HCT116 (cell line): ENCODE measurements at regions not wholly inside any gene's neighbourhood (a gene's known extent, or its start where the extent isn't known, plus 50 kb on each side); places are given as distances from the start of the nearest gene placed in this dataset.

Experiments used
- ATAC-seq: fragments of 200-7000 bp; cut with Tn5 transposase; 2 replicates; pipeline ENCODE4 v1.9.1; 2020; ENCODE audit warnings: mild to moderate bottlenecking, moderate library complexity
- BruUV-seq: library from RNA; stranded (reverse); fragments of 400-500 nt; replicated peaks from 2 replicates; lab custom pipeline; 2021; lab: Mats Ljungman, UMichigan
- CTCF ChIA-PET: fragments of 300-600 bp; sonication (Branson Sonifier 250); formaldehyde crosslinking; loops from one replicate; lab custom pipeline; 2021; ENCODE audit warnings: antibody characterized with exemption; lab: Charles Lee
- POLR2A ChIA-PET: fragments of 300-600, 350-600 bp; sonication (Branson Sonifier 250); formaldehyde crosslinking; loops from one replicate; lab custom pipeline; 2021; ENCODE audit warnings: antibody characterized with exemption; lab: Charles Lee
- RAD21 ChIA-PET, 2 experiments: fragments of 300-600 bp; sonication (Branson Sonifier 250); formaldehyde crosslinking; loops; one replicate each; lab custom pipeline; 2023; ENCODE audit warnings: low total read pairs in 2 of 2; ENCODE audit not compliant: uncharacterized antibody in 2 of 2, unreplicated experiment in 2 of 2, low non-redundant PET in 1 of 2; lab: Charles Lee
- DNase-seq: peaks from one replicate; pipeline ENCODE4 v3.0.0-alpha.2; 2010; ENCODE audit warnings: low read depth, low spot score
- H2AFZ ChIP-seq: fragments of 200-600 bp; shearing (Covaris generic), sonication (generic); 2 replicates; pipeline ENCODE4 v1.6.1; 2017; ENCODE audit warnings: low read depth, mixed run types, mixed read lengths, antibody characterized with exemption, low read length; ENCODE audit not compliant: poor library complexity, severe bottlenecking
- H3K27ac ChIP-seq: 2 replicates; pipeline ENCODE4 v1.5.1; 2012; ENCODE audit warnings: low read depth, low read length
- H3K27me3 ChIP-seq: fragments of 200-600 bp; sonication (generic); 2 replicates; pipeline ENCODE4 v1.6.1; 2016; ENCODE audit warnings: mixed run types, low read length, mixed read lengths; ENCODE audit not compliant: insufficient read depth
- H3K36me3 ChIP-seq, 2 experiments: fragments of 200-500 bp in 1 of 2; fragments of 200-600 bp in 1 of 2; sonication (Bioruptor generic) in 1 of 2; sonication (generic) in 1 of 2; 2 replicates each; pipeline versions ENCODE4 v1.5.1 to v1.6.1; 2014 to 2016; ENCODE audit warnings: low read length in 2 of 2, inconsistent platforms in 1 of 2, mixed read lengths in 1 of 2, mixed run types in 1 of 2; ENCODE audit not compliant: insufficient read depth in 2 of 2, control insufficient read depth in 1 of 2
- H3K4me1 ChIP-seq, 2 experiments: fragments of 200-600 bp in 1 of 2; sonication (generic) in 1 of 2; 2 replicates each; pipeline versions ENCODE4 v1.5.1 to v1.6.1; 2012 to 2017; ENCODE audit warnings: low read length in 2 of 2, inconsistent platforms in 1 of 2, mild to moderate bottlenecking in 1 of 2, mixed read lengths in 1 of 2, mixed run types in 1 of 2, moderate library complexity in 1 of 2; ENCODE audit not compliant: insufficient read depth in 2 of 2, control insufficient read depth in 1 of 2
- H3K4me2 ChIP-seq: fragments of 200-600 bp; sonication (generic); 2 replicates; pipeline ENCODE4 v1.6.1; 2017; ENCODE audit warnings: mixed run types, low read length, mixed read lengths
- H3K4me3 ChIP-seq, 2 experiments: fragments of 200-600 bp in 1 of 2; sonication (generic) in 1 of 2; replicated peaks in 1 of 2; 2 replicates each; pipeline ENCODE4 v1.5.1; 2011 to 2016; ENCODE audit warnings: low read length in 2 of 2, control low read depth in 1 of 2, low read depth in 1 of 2, mild to moderate bottlenecking in 1 of 2, mixed read lengths in 1 of 2, mixed run types in 1 of 2
- H3K79me2 ChIP-seq: fragments of 200-600 bp; sonication (generic); 2 replicates; pipeline ENCODE4 v1.6.1; 2017; ENCODE audit warnings: mild to moderate bottlenecking, mixed run types, low read length, moderate library complexity, mixed read lengths; ENCODE audit not compliant: insufficient read depth
- H3K9ac ChIP-seq: fragments of 200-600 bp; sonication (generic); 2 replicates; pipeline ENCODE4 v1.6.1; 2016; ENCODE audit warnings: low read length, mixed read lengths
- H3K9me2 ChIP-seq: fragments of 200-600 bp; sonication (generic), shearing (Covaris generic); 2 replicates; pipeline ENCODE4 v1.6.1; 2017; ENCODE audit warnings: mixed run types, mild to moderate bottlenecking, moderate library complexity; ENCODE audit not compliant: insufficient read depth
- H3K9me3 ChIP-seq, 2 experiments: fragments of 200-500 bp in 1 of 2; fragments of 200-600 bp in 1 of 2; sonication (Bioruptor generic) in 1 of 2; sonication (generic) in 1 of 2; 2 replicates each; pipeline ENCODE4 v1.6.1; 2014 to 2017; ENCODE audit warnings: low read length in 2 of 2, mixed read lengths in 2 of 2, inconsistent platforms in 1 of 2, low read depth in 1 of 2, mild to moderate bottlenecking in 1 of 2, mixed run types in 1 of 2, moderate library complexity in 1 of 2; ENCODE audit not compliant: control insufficient read depth in 1 of 2, insufficient read depth in 1 of 2
- H4K20me1 ChIP-seq: fragments of 200-600 bp; sonication (generic), shearing (Covaris generic); 2 replicates; pipeline ENCODE4 v1.6.1; 2017; ENCODE audit warnings: mixed run types, mild to moderate bottlenecking, moderate library complexity; ENCODE audit not compliant: insufficient read depth
- ATF3 ChIP-seq: IDR thresholded peaks from 2 replicates; pipeline ENCODE4 v1.6.1; 2012
- ELF1 ChIP-seq: IDR thresholded peaks from 2 replicates; pipeline ENCODE4 v1.6.1; 2012; ENCODE audit warnings: low read depth, borderline replicate concordance
- FOSL1 ChIP-seq: IDR thresholded peaks from 2 replicates; pipeline ENCODE4 v1.6.1; 2012; ENCODE audit warnings: low read depth
- JUND ChIP-seq: IDR thresholded peaks from 2 replicates; pipeline ENCODE4 v1.6.1; 2012
- POLR2AphosphoS5 ChIP-seq: IDR thresholded peaks from 2 replicates; pipeline ENCODE4 v1.6.1; 2011; ENCODE audit warnings: mild to moderate bottlenecking, low read depth, low read length, moderate library complexity
- SRF ChIP-seq: IDR thresholded peaks from 2 replicates; pipeline ENCODE4 v1.6.1; 2012; ENCODE audit warnings: low read depth
- TCF7L2 ChIP-seq: IDR thresholded peaks from 2 replicates; pipeline ENCODE4 v1.7.0; 2011; ENCODE audit warnings: borderline replicate concordance, inconsistent platforms; ENCODE audit not compliant: insufficient read depth, insufficient read length; ENCODE audit errors: extremely low read depth
- YY1 ChIP-seq: IDR thresholded peaks from 2 replicates; pipeline ENCODE4 v1.6.1; 2011; ENCODE audit warnings: low read length, low read depth, moderate library complexity, mild to moderate bottlenecking; ENCODE audit not compliant: insufficient replicate concordance; ENCODE audit errors: extremely low read depth
- intact Hi-C: fragments of 100-400 bp; cut with micrococcal nuclease; formaldehyde crosslinking; loops from 2 replicates; pipeline ENCODE4 v1.10.0; 2022

DNA sequence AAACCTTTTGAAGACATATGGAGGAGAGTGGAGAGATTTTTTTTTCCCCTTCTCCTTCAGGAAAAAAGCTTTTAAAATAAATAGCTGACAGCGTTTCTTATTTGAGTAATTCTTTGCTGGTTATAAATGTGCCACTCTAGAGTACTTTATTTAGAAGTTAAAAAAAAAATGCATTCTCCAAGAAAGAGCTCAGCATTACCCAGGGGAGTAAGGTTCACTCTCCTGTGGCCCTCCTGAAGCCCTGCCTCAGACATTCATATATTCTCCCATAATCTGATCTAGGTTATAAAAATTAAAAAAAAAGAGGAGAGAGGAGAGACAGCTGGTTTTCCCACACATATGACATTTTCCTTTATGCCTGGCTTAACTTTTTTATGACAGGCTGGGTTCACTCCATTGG lies 545.2 kb upstream of the CADM1 start:
- no peaks in the 10 kb centered on the region for H3K36me3 ChIP-seq
- H3K27me3 ChIP-seq, result peaks cover 4% of the 10 kb centered on the region; the same call in 1 of the 2 replicates
- ChIA-PET CTCF (no interaction called here), RAD21 (no interaction called here), POLR2A (no interaction called here)
- no peak overlapping the region for H2AFZ ChIP-seq
- no peak overlapping the region for H3K9ac ChIP-seq
- no peaks in the 10 kb centered on the region for H3K4me1 ChIP-seq
- DNase-seq (no peak), ATAC-seq (no peak)
- BruUV-seq, result no TSS peak
- H3K4me2 ChIP-seq, result no peak overlapping the region
- no peak overlapping the region for H3K4me3 ChIP-seq
- no peaks in the 10 kb centered on the region for H4K20me1 ChIP-seq
- TF ChIP-seq ELF1, result no peak
- H3K79me2 ChIP-seq, result no peaks in the 10 kb centered on the region
- no peaks in the 10 kb centered on the region for H3K9me3 ChIP-seq
- intact Hi-C loops, result no loop called here
- H3K9me2 ChIP-seq, result no peaks in the 10 kb centered on the region
- H3K27ac ChIP-seq, result no peak overlapping the region

GRCh38 chr11:116046127-116046526 lies 541.9 kb upstream of the CADM1 start:
- no peak overlapping the region for H3K4me3 ChIP-seq
- no peak for ATAC-seq
- ChIA-PET POLR2A (no interaction called here), CTCF (no interaction called here)
- no peak overlapping the region for H3K9ac ChIP-seq
- no peak for DNase-seq
- no TSS peak for BruUV-seq
- no peaks in the 10 kb centered on the region for H3K4me1 ChIP-seq
- H2AFZ ChIP-seq, result no peak overlapping the region
- H3K79me2 ChIP-seq, result no peaks in the 10 kb centered on the region
- intact Hi-C loops, result no loop called here
- H3K36me3 ChIP-seq, result no peaks in the 10 kb centered on the region
- no peaks in the 10 kb centered on the region for H3K27me3 ChIP-seq
- TF ChIP-seq YY1 (no peak), POLR2AphosphoS5 (no peak), ATF3 (no peak), JUND (no peak), TCF7L2 (no peak), FOSL1 (no peak), SRF (no peak)
- TF ChIP-seq, all 23 proteins: peak for 0
- RAD21 ChIA-PET, result no interaction called here
- Histone ChIP-seq H4K20me1 (no peaks in the 10 kb centered on the region), H3K27ac (no peak overlapping the region), H3K9me3 (no peaks in the 10 kb centered on the region), H3K4me2 (no peak overlapping the region), H3K9me2 (no peaks in the 10 kb centered on the region)
